Fibroblast of lung (primary cell): ENCODE measurements at regions not wholly inside any gene's neighbourhood (a gene's known extent, or its start where the extent isn't known, plus 50 kb on each side); places are given as distances from the start of the nearest gene placed in this dataset.

ENCODE experiments used
- DNase-seq, 2 donors: peaks; one replicate each; pipeline versions ENCODE4 v3.0.0 to v3.0.0-alpha.2; 2010; ENCODE audit warnings: low read depth in 2 of 2
- H2AFZ ChIP-seq: 2 replicates; pipeline ENCODE4 v1.5.1; 2012; ENCODE audit warnings: low read length, control low read depth, inconsistent platforms
- H3K27ac ChIP-seq: 2 replicates; pipeline ENCODE4 v1.5.1; 2011; ENCODE audit warnings: low read length, control low read depth; ENCODE audit not compliant: insufficient read depth
- H3K27me3 ChIP-seq: 2 replicates; pipeline ENCODE4 v1.5.1; 2011; ENCODE audit warnings: mild to moderate bottlenecking, low read length; ENCODE audit not compliant: control insufficient read depth, insufficient read depth
- H3K36me3 ChIP-seq: 2 replicates; pipeline ENCODE4 v1.5.1; 2011; ENCODE audit warnings: low read length; ENCODE audit not compliant: control insufficient read depth, insufficient read depth
- H3K4me1 ChIP-seq: 2 replicates; pipeline ENCODE4 v1.5.1; 2011; ENCODE audit warnings: low read length; ENCODE audit not compliant: control insufficient read depth, insufficient read depth; ENCODE audit errors: extremely low read depth
- H3K4me2 ChIP-seq: 2 replicates; pipeline ENCODE4 v1.5.1; 2011; ENCODE audit warnings: low read length, control low read depth; ENCODE audit not compliant: insufficient read depth; ENCODE audit errors: extremely low read depth
- H3K4me3 ChIP-seq, 4 experiments: fragments of 200-600 bp in 1 of 4; sonication (generic) in 1 of 4; replicated peaks in 1 of 4; 2 replicates each; pipeline ENCODE4 v1.5.1; 2011 to 2016; ENCODE audit warnings: low read length in 4 of 4, low read depth in 3 of 4, mild to moderate bottlenecking in 3 of 4, control low read depth in 2 of 4, inconsistent platforms in 1 of 4, mixed read lengths in 1 of 4; ENCODE audit not compliant: insufficient read depth in 1 of 4; ENCODE audit errors: control extremely low read depth in 1 of 4
- H3K79me2 ChIP-seq: 2 replicates; pipeline ENCODE4 v1.5.1; 2012; ENCODE audit warnings: mild to moderate bottlenecking, low read length, inconsistent platforms; ENCODE audit not compliant: control insufficient read depth, insufficient read depth
- H3K9ac ChIP-seq: 2 replicates; pipeline ENCODE4 v1.5.1; 2011; ENCODE audit warnings: mild to moderate bottlenecking, low read length, control low read depth; ENCODE audit not compliant: insufficient read depth
- H3K9me3 ChIP-seq: 2 replicates; pipeline ENCODE4 v1.5.1; 2012; ENCODE audit warnings: low read depth, low read length; ENCODE audit not compliant: control insufficient read depth, insufficient read depth
- H4K20me1 ChIP-seq: 2 replicates; pipeline ENCODE4 v1.5.1; 2011; ENCODE audit warnings: low read length; ENCODE audit not compliant: control insufficient read depth, insufficient read depth; ENCODE audit errors: extremely low read depth
- CTCF ChIP-seq, 2 donors: IDR thresholded peaks in 1 of 2; conservative IDR thresholded peaks in 1 of 2; 1 replicate in 1 of 2; 2 replicates in 1 of 2; pipeline ENCODE4 v1.5.1; 2011 to 2012; ENCODE audit warnings: low read length in 2 of 2, control low read depth in 1 of 2, inconsistent platforms in 1 of 2, low read depth in 1 of 2, mild to moderate bottlenecking in 1 of 2
- EZH2 ChIP-seq: IDR thresholded peaks from 2 replicates; pipeline ENCODE4 v1.5.1; 2012; ENCODE audit warnings: low read length, control low read depth, mild to moderate bottlenecking; ENCODE audit errors: missing control alignments

GRCh38 chr5:74216012-74216411 is 424.5 kb downstream of the ENC1 start:
- H3K4me3 ChIP-seq, result no peak overlapping the region

GRCh38 chr5:74212336-74212735 is 428.2 kb downstream of the ENC1 start:
- Histone ChIP-seq H3K27me3 (peaks cover 3% of the 10 kb centered on the region), H3K4me1 (no peaks in the 10 kb centered on the region), H4K20me1 (no peaks in the 10 kb centered on the region), H3K9me3 (no peaks in the 10 kb centered on the region), H3K27ac (no peak overlapping the region), H2AFZ (no peak overlapping the region), H3K36me3 (no peaks in the 10 kb centered on the region), H3K4me3 (no peak overlapping the region), H3K79me2 (no peaks in the 10 kb centered on the region), H3K9ac (no peak overlapping the region), H3K4me2 (no peak overlapping the region)
- peak in 1 of 2 donors; percentile 27 for DNase-seq
- TF ChIP-seq EZH2, result no peak
- peak in 1 of 2 donors; percentile 45 for TF ChIP-seq CTCF (conservative IDR thresholded peaks at IDR 0.05 in 1 of 2, IDR thresholded peaks at IDR 0.05 in 1 of 2; ENCODE audit: low read depth in 1 of 2, low read length in 2 of 2)

More at GRCh38 chr5:74216012-74216411, 424.5 kb downstream of the ENC1 start:
- Histone ChIP-seq H3K4me2 (no peak overlapping the region), H3K4me1 (no peaks in the 10 kb centered on the region), H3K27ac (no peak overlapping the region), H3K9ac (no peak overlapping the region), H3K9me3 (no peaks in the 10 kb centered on the region), H3K27me3 (peaks cover 3% of the 10 kb centered on the region), H3K36me3 (no peaks in the 10 kb centered on the region), H4K20me1 (no peaks in the 10 kb centered on the region), H3K79me2 (no peaks in the 10 kb centered on the region), H2AFZ (no peak overlapping the region)
- no peak for DNase-seq
- TF ChIP-seq EZH2 (no peak), CTCF (conservative IDR thresholded peaks at IDR 0.05 in 1 of 2, IDR thresholded peaks at IDR 0.05 in 1 of 2; ENCODE audit: low read depth in 1 of 2, low read length in 2 of 2) (no peak)

- no peak overlapping the region for H2AFZ ChIP-seq
- H3K36me3 ChIP-seq, result no peaks in the 10 kb centered on the region
Measured at GRCh38 chr5:74209571-74209970, 431.0 kb downstream of the ENC1 start.

More at GRCh38 chr5:74209571-74209970, 431.0 kb downstream of the ENC1 start:
- no peaks in the 10 kb centered on the region for H3K79me2 ChIP-seq
- H3K4me1 ChIP-seq, result no peaks in the 10 kb centered on the region
- H3K4me3 ChIP-seq, result no peak overlapping the region
- TF ChIP-seq EZH2, result no peak
- TF ChIP-seq CTCF (conservative IDR thresholded peaks at IDR 0.05 in 1 of 2, IDR thresholded peaks at IDR 0.05 in 1 of 2; ENCODE audit: low read depth in 1 of 2, low read length in 2 of 2), result no peak
- no peak overlapping the region for H3K9ac ChIP-seq
- H4K20me1 ChIP-seq, result no peaks in the 10 kb centered on the region
- H3K4me2 ChIP-seq, result no peak overlapping the region
- no peak overlapping the region for H3K27ac ChIP-seq
- no peaks in the 10 kb centered on the region for H3K9me3 ChIP-seq
- no peaks in the 10 kb centered on the region for H3K27me3 ChIP-seq
- peak in 1 of 2 donors; percentile 42 for DNase-seq
